Sigmoid colon (tissue), 6 donors: ENCODE measurements at regions not wholly inside any gene's neighbourhood (a gene's known extent, or its start where the extent isn't known, plus 50 kb on each side); places are given as distances from the start of the nearest gene placed in this dataset.
A peak's percentile ranks its signal among the peaks of the same experiment; 100 is the strongest.

Experiments used
- DNase-seq: peaks from one replicate; pipeline ENCODE4 v3.0.0-alpha.2; 2019
- H3K27ac ChIP-seq, 4 donors: fragments of 200-600 bp; sonication (generic); one replicate each; pipeline ENCODE4 v1.5.1; 2016 to 2019; ENCODE audit warnings: mild to moderate bottlenecking in 1 of 4
- H3K27me3 ChIP-seq, 3 donors: fragments of 200-600 bp; sonication (generic); one replicate each; pipeline ENCODE4 v1.5.1; 2019; ENCODE audit warnings: mild to moderate bottlenecking in 1 of 3
- H3K36me3 ChIP-seq, 4 donors: fragments of 200-600 bp; sonication (generic); one replicate each; pipeline ENCODE4 v1.5.1; 2016 to 2019
- H3K4me1 ChIP-seq, 4 donors: fragments of 200-600 bp; sonication (generic); one replicate each; pipeline ENCODE4 v1.5.1; 2017 to 2019
- H3K4me3 ChIP-seq, 4 donors: fragments of 200-600 bp; sonication (generic); one replicate each; pipeline ENCODE4 v1.5.1; 2017 to 2019; ENCODE audit warnings: mild to moderate bottlenecking in 2 of 4, moderate library complexity in 1 of 4
- H3K9me3 ChIP-seq, 4 donors: fragments of 200-600 bp in 3 of 4; sonication (generic) in 3 of 4; one replicate each; pipeline versions ENCODE4 v1.5.1 to v1.6.1; 2013 to 2019
- EP300 ChIP-seq, 4 donors: sonication (generic); formaldehyde crosslinking; IDR thresholded peaks; one replicate each; pipeline ENCODE4 v1.6.1; 2017; ENCODE audit warnings: antibody characterized with exemption in 4 of 4
- POLR2A ChIP-seq, 2 donors: fragments of 450-650 bp; IDR thresholded peaks; one replicate each; pipeline ENCODE4 v1.6.1; 2016; ENCODE audit warnings: antibody characterized with exemption in 2 of 2, mild to moderate bottlenecking in 2 of 2, moderate library complexity in 2 of 2
- POLR2AphosphoS5 ChIP-seq, 4 donors: sonication (generic); formaldehyde crosslinking; IDR thresholded peaks; one replicate each; pipeline ENCODE4 v1.6.1; 2017; ENCODE audit warnings: antibody characterized with exemption in 4 of 4
- WGBS, 2 donors: extraction: QIAGEN DNeasy Blood & Tissue Kit; methylation state at CpG; one replicate each; pipeline ENCODE4 v1.1.7; 2013; 5-methylcytosine and 5-hydroxymethylcytosine counted together
- intact Hi-C: fragments of 100-400 bp; cut with DNase I; formaldehyde crosslinking; loops from one replicate; pipeline ENCODE4 v1.15.1; 2023
- TF ChIP-seq, protein P1 (sequence below), 4 experiments: fragments of 450-650 bp in 3 of 4; fragments of 200-600 bp in 1 of 4; IDR thresholded peaks; one replicate each; pipeline ENCODE4 v1.5.1; 2016 to 2019; ENCODE audit warnings: antibody characterized with exemption in 4 of 4, mild to moderate bottlenecking in 3 of 4, moderate library complexity in 2 of 4
- donor health status: healthy with polysubstance abuse.
- donor health status: healthy.

DNA sequence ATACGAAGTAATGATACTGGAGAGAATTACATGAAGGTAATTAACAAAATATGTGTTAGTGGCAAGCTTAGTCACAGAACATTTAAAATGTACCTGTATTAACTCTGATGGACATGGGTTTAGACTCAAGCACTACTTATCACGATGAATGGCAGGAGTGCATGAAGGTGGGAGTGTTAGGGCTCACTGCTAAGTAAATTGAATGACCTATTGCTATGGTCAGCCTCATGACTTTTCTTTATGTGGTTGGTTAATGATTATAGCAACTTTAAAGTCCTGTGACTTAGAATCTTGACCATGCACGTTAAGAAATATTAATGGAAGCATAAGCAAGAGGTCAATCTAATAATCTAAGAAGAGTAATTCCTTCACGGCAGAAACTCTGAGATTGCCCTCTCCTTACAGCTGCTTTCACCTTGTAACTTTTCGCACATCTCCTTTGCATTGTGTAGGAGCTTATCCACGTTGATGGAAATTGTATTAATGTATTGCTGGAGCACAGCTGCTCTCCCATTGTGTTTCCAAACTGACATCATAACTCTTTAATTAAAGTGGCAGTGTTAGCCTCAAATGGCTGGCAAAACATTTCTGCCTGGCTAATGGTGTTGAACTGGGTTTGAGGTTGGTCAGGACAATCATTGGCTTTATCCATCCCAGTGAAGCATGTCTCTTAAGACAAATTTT, 114.5 kb downstream of the RXFP2 start:
- TF ChIP-seq, protein P1, sequence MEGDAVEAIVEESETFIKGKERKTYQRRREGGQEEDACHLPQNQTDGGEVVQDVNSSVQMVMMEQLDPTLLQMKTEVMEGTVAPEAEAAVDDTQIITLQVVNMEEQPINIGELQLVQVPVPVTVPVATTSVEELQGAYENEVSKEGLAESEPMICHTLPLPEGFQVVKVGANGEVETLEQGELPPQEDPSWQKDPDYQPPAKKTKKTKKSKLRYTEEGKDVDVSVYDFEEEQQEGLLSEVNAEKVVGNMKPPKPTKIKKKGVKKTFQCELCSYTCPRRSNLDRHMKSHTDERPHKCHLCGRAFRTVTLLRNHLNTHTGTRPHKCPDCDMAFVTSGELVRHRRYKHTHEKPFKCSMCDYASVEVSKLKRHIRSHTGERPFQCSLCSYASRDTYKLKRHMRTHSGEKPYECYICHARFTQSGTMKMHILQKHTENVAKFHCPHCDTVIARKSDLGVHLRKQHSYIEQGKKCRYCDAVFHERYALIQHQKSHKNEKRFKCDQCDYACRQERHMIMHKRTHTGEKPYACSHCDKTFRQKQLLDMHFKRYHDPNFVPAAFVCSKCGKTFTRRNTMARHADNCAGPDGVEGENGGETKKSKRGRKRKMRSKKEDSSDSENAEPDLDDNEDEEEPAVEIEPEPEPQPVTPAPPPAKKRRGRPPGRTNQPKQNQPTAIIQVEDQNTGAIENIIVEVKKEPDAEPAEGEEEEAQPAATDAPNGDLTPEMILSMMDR (IDR thresholded peaks at IDR 0.05) = no peak
- TF ChIP-seq EP300 (IDR thresholded peaks at IDR 0.05) (no peak), POLR2AphosphoS5 (IDR thresholded peaks at IDR 0.05) (no peak), POLR2A (IDR thresholded peaks at IDR 0.05) (no peak)
- Histone ChIP-seq H3K4me3 (no peak overlapping the region), H3K27ac (no peak overlapping the region), H3K36me3 (no peaks in the 10 kb centered on the region), H3K27me3 (no peaks in the 10 kb centered on the region), H3K4me1 (no peaks in the 10 kb centered on the region), H3K9me3 (no peaks in the 10 kb centered on the region)
- DNase-seq = no peak
- WGBS, 2 donors = 71 to 84% methylated on average over 6 of the region's 6 CpGs
- intact Hi-C loops = no loop called here

DNA sequence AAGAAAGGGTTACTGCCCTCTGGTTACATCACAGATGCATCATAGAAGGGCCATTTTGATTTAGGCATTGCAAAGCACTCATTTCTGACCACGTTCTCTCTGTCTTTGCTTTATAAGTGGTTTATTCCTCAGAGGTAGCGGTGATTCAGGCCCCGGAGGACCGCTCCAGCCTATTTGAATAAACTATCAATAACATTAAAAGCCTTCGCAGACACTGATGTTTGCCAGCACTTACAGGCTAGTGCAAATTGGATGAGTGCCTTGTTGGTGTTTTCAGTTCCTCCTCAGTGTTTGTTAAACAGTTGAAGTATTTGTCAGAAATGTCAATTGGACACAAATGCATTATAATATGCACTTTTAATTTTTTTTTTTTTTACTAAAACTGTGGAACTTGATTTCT, 120.2 kb downstream of the RXFP2 start:
- Histone ChIP-seq H3K4me3 (no peak overlapping the region), H3K9me3 (no peaks in the 10 kb centered on the region), H3K27ac (peak overlapping the region in 1 of 4 donors; percentile 11), H3K36me3 (no peaks in the 10 kb centered on the region), H3K27me3 (no peaks in the 10 kb centered on the region), H3K4me1 (peaks cover 0 to 8% (median 0%) of the 10 kb centered on the region in 4 donors)
- DNase-seq = no peak
- TF ChIP-seq, protein P1 (IDR thresholded peaks at IDR 0.05) = no peak
- TF ChIP-seq POLR2A (IDR thresholded peaks at IDR 0.05) (no peak), POLR2AphosphoS5 (IDR thresholded peaks at IDR 0.05) (no peak), EP300 (IDR thresholded peaks at IDR 0.05) (no peak)
- intact Hi-C loops = no loop called here
- 46 to 65% methylated on average over 5 of the region's 5 CpGs for WGBS, 2 donors

DNA sequence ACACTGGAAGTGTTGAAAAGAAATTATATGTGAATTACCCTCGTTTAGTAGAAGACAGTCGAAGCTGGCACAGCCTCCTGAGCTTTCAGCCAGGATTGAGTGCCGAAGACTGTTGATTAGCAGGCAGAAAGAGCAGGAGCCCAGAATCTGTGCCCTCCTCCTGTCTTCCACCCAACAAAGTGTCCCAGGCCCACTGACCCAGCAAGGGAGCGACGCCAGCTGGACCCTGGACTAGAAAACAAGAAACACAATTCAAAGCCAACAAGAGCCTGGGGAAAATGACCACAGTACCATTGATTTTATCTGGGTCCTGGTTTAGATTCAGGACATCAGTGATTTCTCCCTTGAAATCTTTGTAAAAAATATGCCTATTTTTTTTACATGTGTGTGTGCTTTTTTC, 120.7 kb downstream of the RXFP2 start:
- Histone ChIP-seq H3K4me3 (no peak overlapping the region), H3K36me3 (no peaks in the 10 kb centered on the region), H3K27ac (peak overlapping the region in 1 of 4 donors; percentile 11), H3K4me1 (peaks cover 0 to 8% (median 0%) of the 10 kb centered on the region in 4 donors), H3K27me3 (no peaks in the 10 kb centered on the region), H3K9me3 (no peaks in the 10 kb centered on the region)
- no peak for DNase-seq
- intact Hi-C loops = no loop called here
- TF ChIP-seq, protein P1 (IDR thresholded peaks at IDR 0.05) = no peak
- TF ChIP-seq POLR2A (IDR thresholded peaks at IDR 0.05) (no peak), POLR2AphosphoS5 (IDR thresholded peaks at IDR 0.05) (no peak), EP300 (IDR thresholded peaks at IDR 0.05) (no peak)
- WGBS, 2 donors = 75 to 76% methylated on average over 5 of the region's 5 CpGs

DNA sequence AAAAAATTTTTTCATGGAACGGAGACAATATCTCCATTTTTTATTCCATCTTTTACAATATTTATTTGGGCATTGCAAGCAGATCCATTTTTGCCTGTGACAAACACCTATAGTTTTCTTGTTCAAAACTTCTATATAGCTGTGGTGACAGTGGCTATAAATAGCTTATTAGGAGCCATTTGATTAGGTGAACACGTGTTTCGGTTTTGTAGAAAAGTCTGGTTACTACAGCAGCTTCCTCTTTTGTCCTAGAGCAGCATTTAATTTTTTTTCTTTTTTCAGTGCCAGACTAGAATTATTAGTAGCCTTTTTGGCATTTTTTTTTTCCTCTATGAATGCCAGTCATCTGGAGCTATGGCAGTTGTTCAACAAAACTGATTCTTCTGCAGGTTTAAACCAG, 123.5 kb downstream of the RXFP2 start:
- intact Hi-C loops = no loop called here
- Histone ChIP-seq H3K9me3 (no peaks in the 10 kb centered on the region), H3K36me3 (no peaks in the 10 kb centered on the region), H3K4me1 (peaks cover 0 to 8% (median 0%) of the 10 kb centered on the region in 4 donors), H3K27me3 (no peaks in the 10 kb centered on the region), H3K4me3 (no peak overlapping the region), H3K27ac (no peak overlapping the region)
- TF ChIP-seq, protein P1 (IDR thresholded peaks at IDR 0.05) = no peak
- TF ChIP-seq EP300 (IDR thresholded peaks at IDR 0.05) = no peak
- DNase-seq = no peak
- 53 to 88% methylated on average over 3 of the region's 3 CpGs for WGBS, 2 donors

DNA sequence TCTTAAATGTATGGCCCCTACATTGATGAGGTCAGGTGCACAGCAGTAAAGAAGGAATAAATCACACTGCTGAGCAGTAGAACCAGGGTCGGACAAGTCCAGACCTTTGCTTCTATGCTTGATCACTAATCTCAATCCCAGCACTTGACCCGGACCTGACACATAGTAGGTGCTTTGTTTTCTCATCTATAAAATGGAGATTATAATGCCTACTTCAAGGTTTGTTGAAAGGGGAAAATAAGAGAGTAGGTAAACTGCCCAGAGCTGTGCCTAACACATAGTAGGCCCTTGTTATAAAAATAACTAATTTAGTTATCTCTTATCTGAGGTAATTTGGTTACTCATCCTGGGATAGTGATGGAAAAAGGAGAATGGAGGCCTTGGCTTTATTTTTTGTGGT, 125.0 kb downstream of the RXFP2 start:
- Histone ChIP-seq H3K4me1 (peaks cover 0 to 7% (median 0%) of the 10 kb centered on the region in 4 donors), H3K36me3 (no peaks in the 10 kb centered on the region), H3K9me3 (no peaks in the 10 kb centered on the region), H3K27me3 (no peaks in the 10 kb centered on the region), H3K27ac (no peak overlapping the region), H3K4me3 (no peak overlapping the region)
- DNase-seq = no peak
- no peak for TF ChIP-seq EP300 (IDR thresholded peaks at IDR 0.05)
- no peak for TF ChIP-seq POLR2A (IDR thresholded peaks at IDR 0.05)
- TF ChIP-seq, protein P1 (IDR thresholded peaks at IDR 0.05) = no peak
- TF ChIP-seq POLR2AphosphoS5 (IDR thresholded peaks at IDR 0.05) = no peak
- 84 to 89% methylated on average over 2 of the region's 2 CpGs for WGBS, 2 donors
- intact Hi-C loops = no loop called here
